ENCODE measurements at regions not wholly inside any gene's neighbourhood (a gene's known extent, or its start where the extent isn't known, plus 50 kb on each side); places are given as distances from the start of the nearest gene placed in this dataset.

DNA sequence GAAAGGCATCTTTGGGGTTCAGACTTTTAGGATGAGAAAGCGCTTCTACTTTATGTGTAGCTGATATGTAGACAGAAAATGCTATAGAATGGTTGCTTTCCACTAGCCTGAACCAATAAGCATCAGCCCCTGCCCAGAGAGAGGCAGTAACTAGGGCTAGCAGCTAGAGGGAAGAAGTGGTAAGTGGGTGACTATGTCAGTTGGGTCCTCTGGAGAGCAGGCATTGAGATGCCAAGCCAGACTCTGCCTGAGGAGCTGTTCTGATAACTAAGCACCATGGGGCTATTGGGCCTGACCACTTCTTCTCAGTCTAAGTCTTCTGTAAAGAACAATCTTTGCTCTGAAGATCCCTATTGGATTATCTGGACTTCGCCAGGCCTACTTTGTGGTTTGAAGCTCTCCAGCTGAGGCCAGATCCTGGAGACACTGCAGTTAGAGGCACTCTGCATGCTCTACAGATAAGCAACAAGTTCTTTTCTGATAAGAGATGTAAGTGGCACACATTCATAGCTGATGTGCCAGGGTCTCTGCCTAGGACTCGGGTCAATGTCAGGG lies 146.1 kb downstream of the RBM46 start:
- Histone ChIP-seq H3K27ac (no peak overlapping the region), H3K27me3 (ENCODE audit: insufficient read depth, low read depth) (no peaks in the 10 kb centered on the region), H2AFZ (ENCODE audit: low read depth) (no peak overlapping the region), H3K4me2 (no peak overlapping the region), H3K4me1 (ENCODE audit: low read depth, poor library complexity, severe bottlenecking) (no peaks in the 10 kb centered on the region), H3K4me3 (IDR thresholded peaks at IDR 0.05; ENCODE audit: insufficient read depth, low read depth, low read length) (no peak overlapping the region), H3K36me3 (ENCODE audit: insufficient read depth) (no peaks in the 10 kb centered on the region), H3K9ac (no peak overlapping the region), H3K79me2 (ENCODE audit: insufficient read depth, low read depth) (no peaks in the 10 kb centered on the region), H4K20me1 (ENCODE audit: insufficient read depth) (no peaks in the 10 kb centered on the region)
- TF ChIP-seq, protein P1, sequence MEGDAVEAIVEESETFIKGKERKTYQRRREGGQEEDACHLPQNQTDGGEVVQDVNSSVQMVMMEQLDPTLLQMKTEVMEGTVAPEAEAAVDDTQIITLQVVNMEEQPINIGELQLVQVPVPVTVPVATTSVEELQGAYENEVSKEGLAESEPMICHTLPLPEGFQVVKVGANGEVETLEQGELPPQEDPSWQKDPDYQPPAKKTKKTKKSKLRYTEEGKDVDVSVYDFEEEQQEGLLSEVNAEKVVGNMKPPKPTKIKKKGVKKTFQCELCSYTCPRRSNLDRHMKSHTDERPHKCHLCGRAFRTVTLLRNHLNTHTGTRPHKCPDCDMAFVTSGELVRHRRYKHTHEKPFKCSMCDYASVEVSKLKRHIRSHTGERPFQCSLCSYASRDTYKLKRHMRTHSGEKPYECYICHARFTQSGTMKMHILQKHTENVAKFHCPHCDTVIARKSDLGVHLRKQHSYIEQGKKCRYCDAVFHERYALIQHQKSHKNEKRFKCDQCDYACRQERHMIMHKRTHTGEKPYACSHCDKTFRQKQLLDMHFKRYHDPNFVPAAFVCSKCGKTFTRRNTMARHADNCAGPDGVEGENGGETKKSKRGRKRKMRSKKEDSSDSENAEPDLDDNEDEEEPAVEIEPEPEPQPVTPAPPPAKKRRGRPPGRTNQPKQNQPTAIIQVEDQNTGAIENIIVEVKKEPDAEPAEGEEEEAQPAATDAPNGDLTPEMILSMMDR (conservative IDR thresholded peaks at IDR 0.05; ENCODE audit: low read depth, low read length), result no peak

DNA sequence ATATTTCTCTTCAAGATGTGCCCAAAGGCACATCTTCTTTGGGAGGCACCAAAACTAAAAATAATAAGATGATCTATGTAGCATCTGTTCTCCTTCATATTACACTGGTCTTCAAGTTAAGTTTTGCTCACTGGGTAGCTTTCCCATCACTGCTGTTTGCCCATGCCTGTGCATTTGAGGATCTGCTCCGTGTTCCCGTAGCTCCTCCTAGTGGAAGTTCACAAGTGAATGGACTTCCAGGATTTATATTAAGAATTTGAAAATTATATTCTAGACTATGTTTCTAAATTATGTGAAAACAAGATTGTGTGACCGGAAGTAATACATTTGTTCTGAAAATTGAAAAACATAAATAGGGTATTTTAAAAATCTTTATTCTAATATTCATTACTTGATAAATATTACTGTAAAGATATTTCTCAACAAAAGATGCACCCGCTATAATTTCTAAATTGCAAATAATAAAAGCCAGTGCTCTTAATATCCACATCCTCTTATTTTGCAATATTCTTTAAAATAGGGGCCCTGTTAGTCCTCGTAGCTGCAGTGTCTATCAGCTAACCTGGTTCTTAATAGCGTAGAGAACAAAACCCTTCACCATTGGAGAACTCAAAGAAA lies 147.7 kb downstream of the RBM46 start:
- TF ChIP-seq, protein P1 (conservative IDR thresholded peaks at IDR 0.05; ENCODE audit: low read depth, low read length), result 0 out of 2 replicates have a peak, but pooled peaks have one; percentile 28
- H3K36me3 ChIP-seq (ENCODE audit: insufficient read depth), result no peaks in the 10 kb centered on the region
- no peaks in the 10 kb centered on the region for H4K20me1 ChIP-seq (ENCODE audit: insufficient read depth)
- H3K9ac ChIP-seq, result no peak overlapping the region
- no peak overlapping the region for H2AFZ ChIP-seq (ENCODE audit: low read depth)
- no peaks in the 10 kb centered on the region for H3K4me1 ChIP-seq (ENCODE audit: low read depth, poor library complexity, severe bottlenecking)
- no peak overlapping the region for H3K27ac ChIP-seq
- no peaks in the 10 kb centered on the region for H3K27me3 ChIP-seq (ENCODE audit: insufficient read depth, low read depth)
- no peak overlapping the region for H3K4me2 ChIP-seq
- no peaks in the 10 kb centered on the region for H3K79me2 ChIP-seq (ENCODE audit: insufficient read depth, low read depth)
- H3K4me3 ChIP-seq (IDR thresholded peaks at IDR 0.05; ENCODE audit: insufficient read depth, low read depth, low read length), result no peak overlapping the region

DNA sequence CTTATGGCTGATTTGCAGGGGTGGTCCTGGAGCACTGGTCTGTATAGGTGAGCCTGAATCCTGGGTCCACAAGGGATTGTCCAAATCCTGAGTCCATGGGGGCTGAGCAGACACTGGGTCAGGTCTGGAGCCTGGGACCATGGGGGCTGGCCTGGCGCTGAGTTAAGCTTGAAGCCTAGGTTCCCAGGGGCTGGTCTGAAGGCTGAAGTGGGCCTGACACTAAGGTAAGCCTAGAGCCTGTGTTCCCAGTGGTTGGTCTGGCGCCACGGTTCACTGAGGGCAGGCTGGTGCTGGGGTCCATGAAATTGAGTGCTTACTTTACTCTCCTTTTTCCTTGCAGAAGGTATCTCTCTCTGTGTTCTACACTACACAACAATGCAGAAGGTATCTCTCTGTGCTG lies 155.8 kb downstream of the RBM46 start:
- Histone ChIP-seq H3K79me2 (ENCODE audit: insufficient read depth, low read depth) (no peaks in the 10 kb centered on the region), H3K4me2 (no peak overlapping the region), H3K36me3 (ENCODE audit: insufficient read depth) (no peaks in the 10 kb centered on the region), H4K20me1 (ENCODE audit: insufficient read depth) (no peaks in the 10 kb centered on the region), H3K4me1 (ENCODE audit: low read depth, poor library complexity, severe bottlenecking) (no peaks in the 10 kb centered on the region), H2AFZ (ENCODE audit: low read depth) (no peak overlapping the region), H3K4me3 (IDR thresholded peaks at IDR 0.05; ENCODE audit: insufficient read depth, low read depth, low read length) (no peak overlapping the region), H3K27me3 (ENCODE audit: insufficient read depth, low read depth) (no peaks in the 10 kb centered on the region), H3K9ac (no peak overlapping the region), H3K27ac (no peak overlapping the region)
- TF ChIP-seq, protein P1 (conservative IDR thresholded peaks at IDR 0.05; ENCODE audit: low read depth, low read length), result no peak

DNA sequence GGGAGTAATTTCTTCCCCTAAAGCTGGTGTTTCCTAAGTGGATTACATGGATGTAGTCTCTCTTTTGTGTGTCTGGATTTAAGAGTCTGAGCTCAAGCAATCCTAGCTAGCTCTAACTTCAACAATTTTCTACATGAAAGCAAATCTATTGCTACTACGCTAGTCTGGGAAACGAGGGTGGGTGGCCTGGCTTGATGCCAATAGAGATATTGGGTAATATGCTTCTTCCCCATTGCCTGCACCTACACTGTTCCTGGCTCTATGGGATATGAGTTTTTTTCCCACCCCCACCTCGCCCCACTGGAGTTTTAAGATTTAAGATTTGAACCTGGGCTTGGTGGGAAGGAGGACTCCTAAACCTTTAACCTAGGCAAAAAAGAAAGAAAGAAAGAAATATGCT lies 158.8 kb downstream of the RBM46 start:
- TF ChIP-seq, protein P1 (conservative IDR thresholded peaks at IDR 0.05; ENCODE audit: low read depth, low read length), result no peak
- H4K20me1 ChIP-seq (ENCODE audit: insufficient read depth), result no peaks in the 10 kb centered on the region
- H3K79me2 ChIP-seq (ENCODE audit: insufficient read depth, low read depth), result no peaks in the 10 kb centered on the region

More for the DNA sequence above, 158.8 kb downstream of the RBM46 start:
- H3K9ac ChIP-seq, result no peak overlapping the region
- H3K4me3 ChIP-seq (IDR thresholded peaks at IDR 0.05; ENCODE audit: insufficient read depth, low read depth, low read length), result no peak overlapping the region
- no peaks in the 10 kb centered on the region for H3K4me1 ChIP-seq (ENCODE audit: low read depth, poor library complexity, severe bottlenecking)
- no peaks in the 10 kb centered on the region for H3K27me3 ChIP-seq (ENCODE audit: insufficient read depth, low read depth)
- H3K4me2 ChIP-seq, result no peak overlapping the region
- no peak overlapping the region for H2AFZ ChIP-seq (ENCODE audit: low read depth)
- no peaks in the 10 kb centered on the region for H3K36me3 ChIP-seq (ENCODE audit: insufficient read depth)
- no peak overlapping the region for H3K27ac ChIP-seq
